Caco-2 (cell line): ENCODE measurements at regions not wholly inside any gene's neighbourhood (a gene's known extent, or its start where the extent isn't known, plus 50 kb on each side); places are given as distances from the start of the nearest gene placed in this dataset.

ENCODE experiments used
- BruUV-seq: library from RNA; stranded (reverse); fragments of 400-500 nt; replicated peaks from 2 replicates; lab custom pipeline; 2021; lab: Mats Ljungman, UMichigan
- CTCF ChIA-PET: fragments of 300-600 bp; sonication (Branson Sonifier 250); formaldehyde crosslinking; loops from one replicate; lab custom pipeline; 2022; ENCODE audit warnings: antibody characterized with exemption; lab: Charles Lee
- POLR2A ChIA-PET: fragments of 300-600 bp; sonication (Branson Sonifier 250); formaldehyde crosslinking; loops from one replicate; lab custom pipeline; 2022; ENCODE audit warnings: antibody characterized with exemption; lab: Charles Lee
- DNase-seq, 2 experiments: peaks; one replicate each; pipeline versions ENCODE4 v3.0.0 to v3.0.0-alpha.2; 2020 to 2022
- H3K27me3 ChIP-seq: replicated peaks from 2 replicates; pipeline ENCODE4 v1.6.0; 2011; ENCODE audit warnings: low read length; ENCODE audit not compliant: control insufficient read depth, insufficient read depth
- H3K36me3 ChIP-seq: 2 replicates; pipeline ENCODE4 v1.5.1; 2011; ENCODE audit warnings: low read length; ENCODE audit not compliant: control insufficient read depth, insufficient read depth
- H3K4me1 ChIP-seq: fragments of 250-450 bp; sonication (Bioruptor Pico); 2 replicates; pipeline ENCODE4 v1.5.1; 2020; ENCODE audit warnings: mild to moderate bottlenecking
- H3K4me3 ChIP-seq: 2 replicates; pipeline ENCODE4 v1.5.1; 2011; ENCODE audit warnings: low read depth, mild to moderate bottlenecking, control low read depth, low read length
- H3K9me3 ChIP-seq: fragments of 250-450 bp; sonication (Bioruptor Pico); 2 replicates; pipeline ENCODE4 v1.5.1; 2020; ENCODE audit warnings: mild to moderate bottlenecking, moderate library complexity
- H3K27ac Mint-ChIP-seq: one replicate; pipeline ENCODE4 v1.8.0; 2022; ENCODE audit warnings: mixed read lengths; ENCODE audit not compliant: unreplicated experiment
- H3K27me3 Mint-ChIP-seq: one replicate; pipeline ENCODE4 v1.8.0; 2022; ENCODE audit warnings: mixed read lengths; ENCODE audit not compliant: insufficient read depth, unreplicated experiment
- H3K36me3 Mint-ChIP-seq: one replicate; pipeline ENCODE4 v1.8.0; 2022; ENCODE audit warnings: mild to moderate bottlenecking, mixed read lengths; ENCODE audit not compliant: insufficient read depth, unreplicated experiment
- H3K4me1 Mint-ChIP-seq: one replicate; pipeline ENCODE4 v1.8.0; 2022; ENCODE audit warnings: low read depth, mixed read lengths; ENCODE audit not compliant: unreplicated experiment
- H3K4me3 Mint-ChIP-seq: one replicate; pipeline ENCODE4 v1.8.0; 2022; ENCODE audit warnings: mild to moderate bottlenecking, moderate library complexity, mixed read lengths; ENCODE audit not compliant: unreplicated experiment
- H3K9me3 Mint-ChIP-seq: one replicate; pipeline ENCODE4 v1.8.0; 2022; ENCODE audit warnings: mixed read lengths; ENCODE audit not compliant: unreplicated experiment
- intact Hi-C: fragments of 100-400 bp; cut with micrococcal nuclease; formaldehyde crosslinking; loops from one replicate; pipeline ENCODE4 v1.10.0; 2022; ENCODE audit not compliant: unreplicated experiment
- TF ChIP-seq, protein P1 (sequence below), 2 experiments: fragments of 200-600 bp in 1 of 2; IDR thresholded peaks; 1 replicate in 1 of 2; 2 replicates in 1 of 2; pipeline versions ENCODE4 v1.5.1 to v1.8.0; 2011 to 2022; ENCODE audit warnings: antibody characterized with exemption in 1 of 2, control low read depth in 1 of 2, inconsistent platforms in 1 of 2, low read depth in 1 of 2, low read length in 1 of 2, mild to moderate bottlenecking in 1 of 2, moderate library complexity in 1 of 2; ENCODE audit not compliant: insufficient read depth in 1 of 2, severe bottlenecking in 1 of 2, unreplicated experiment in 1 of 2

DNA sequence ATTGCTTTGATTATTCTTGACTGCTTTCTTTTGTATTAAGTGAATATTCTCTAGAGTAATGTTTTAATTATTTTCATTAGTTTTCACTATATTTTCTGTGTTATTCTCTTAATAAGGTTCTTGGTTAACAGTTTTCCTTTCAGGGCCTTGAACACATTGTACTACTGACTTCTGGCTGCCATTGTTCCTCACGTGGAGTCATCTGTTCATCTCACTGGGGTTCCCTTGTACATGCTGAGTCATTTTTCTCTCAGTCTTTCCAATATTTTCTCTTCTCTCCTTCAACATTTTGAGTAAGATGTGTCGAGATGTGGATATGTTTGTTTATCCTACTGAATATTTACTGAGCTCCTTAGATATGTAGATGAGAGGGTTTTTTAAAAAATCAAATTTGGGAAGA lies 400.7 kb downstream of the TCERG1L start:
- H3K36me3 Mint-ChIP-seq, result no peaks in the 10 kb centered on the region
- no peaks in the 10 kb centered on the region for H3K4me1 Mint-ChIP-seq
- Histone ChIP-seq H3K4me3 (no peak overlapping the region), H3K4me1 (no peaks in the 10 kb centered on the region), H3K27me3 (no peaks in the 10 kb centered on the region; the same call in 1 of the 2 replicates), H3K9me3 (no peaks in the 10 kb centered on the region; the same call in 1 of the 2 replicates), H3K36me3 (no peaks in the 10 kb centered on the region)
- peaks cover 2% of the 10 kb centered on the region for H3K27me3 Mint-ChIP-seq
- TF ChIP-seq, protein P1, sequence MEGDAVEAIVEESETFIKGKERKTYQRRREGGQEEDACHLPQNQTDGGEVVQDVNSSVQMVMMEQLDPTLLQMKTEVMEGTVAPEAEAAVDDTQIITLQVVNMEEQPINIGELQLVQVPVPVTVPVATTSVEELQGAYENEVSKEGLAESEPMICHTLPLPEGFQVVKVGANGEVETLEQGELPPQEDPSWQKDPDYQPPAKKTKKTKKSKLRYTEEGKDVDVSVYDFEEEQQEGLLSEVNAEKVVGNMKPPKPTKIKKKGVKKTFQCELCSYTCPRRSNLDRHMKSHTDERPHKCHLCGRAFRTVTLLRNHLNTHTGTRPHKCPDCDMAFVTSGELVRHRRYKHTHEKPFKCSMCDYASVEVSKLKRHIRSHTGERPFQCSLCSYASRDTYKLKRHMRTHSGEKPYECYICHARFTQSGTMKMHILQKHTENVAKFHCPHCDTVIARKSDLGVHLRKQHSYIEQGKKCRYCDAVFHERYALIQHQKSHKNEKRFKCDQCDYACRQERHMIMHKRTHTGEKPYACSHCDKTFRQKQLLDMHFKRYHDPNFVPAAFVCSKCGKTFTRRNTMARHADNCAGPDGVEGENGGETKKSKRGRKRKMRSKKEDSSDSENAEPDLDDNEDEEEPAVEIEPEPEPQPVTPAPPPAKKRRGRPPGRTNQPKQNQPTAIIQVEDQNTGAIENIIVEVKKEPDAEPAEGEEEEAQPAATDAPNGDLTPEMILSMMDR (IDR thresholded peaks at IDR 0.05; ENCODE audit: insufficient read depth in 1 of 2, low read depth in 1 of 2, low read length in 1 of 2, severe bottlenecking in 1 of 2, unreplicated experiment in 1 of 2), result no peak
- DNase-seq, result no peak
- BruUV-seq, result no TSS peak
- POLR2A ChIA-PET, result no interaction called here
- H3K4me3 Mint-ChIP-seq, result no peak overlapping the region
- peaks cover 34% of the 10 kb centered on the region for H3K9me3 Mint-ChIP-seq
- intact Hi-C loops, result no loop called here
- H3K27ac Mint-ChIP-seq, result no peak overlapping the region
- CTCF ChIA-PET, result no interaction called here

DNA sequence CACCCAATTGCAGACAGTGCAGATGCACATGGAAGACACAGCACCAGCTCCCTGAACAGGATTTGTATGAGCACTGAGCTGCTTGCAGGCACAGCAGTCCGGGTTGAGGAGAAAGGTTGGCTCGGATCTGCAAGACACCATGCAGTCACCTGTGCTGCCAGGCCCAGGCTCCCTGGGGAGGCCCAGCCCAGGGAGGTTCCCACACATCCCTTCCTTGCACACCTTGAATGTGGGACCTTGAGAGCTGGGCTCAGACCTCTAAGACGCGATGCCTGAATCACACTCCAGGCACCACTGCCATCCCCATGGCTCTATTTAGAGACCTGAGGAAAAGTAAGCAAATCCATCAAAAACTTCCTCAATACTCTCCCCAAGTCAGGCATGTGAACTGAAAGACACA lies 397.7 kb downstream of the TCERG1L start:
- CTCF ChIA-PET, result no interaction called here
- no peak for DNase-seq
- Histone ChIP-seq H3K9me3 (no peaks in the 10 kb centered on the region; the same call in 1 of the 2 replicates), H3K27me3 (no peaks in the 10 kb centered on the region), H3K36me3 (no peaks in the 10 kb centered on the region), H3K4me3 (no peak overlapping the region), H3K4me1 (no peaks in the 10 kb centered on the region)
- TF ChIP-seq, protein P1 (IDR thresholded peaks at IDR 0.05; ENCODE audit: insufficient read depth in 1 of 2, low read depth in 1 of 2, low read length in 1 of 2, severe bottlenecking in 1 of 2, unreplicated experiment in 1 of 2), result no peak
- POLR2A ChIA-PET, result no interaction called here
- H3K4me3 Mint-ChIP-seq, result no peak overlapping the region
- H3K36me3 Mint-ChIP-seq, result no peaks in the 10 kb centered on the region
- peaks cover 44% of the 10 kb centered on the region for H3K9me3 Mint-ChIP-seq
- no peak overlapping the region for H3K27ac Mint-ChIP-seq
- BruUV-seq, result no TSS peak
- H3K27me3 Mint-ChIP-seq, result no peaks in the 10 kb centered on the region
- H3K4me1 Mint-ChIP-seq, result no peaks in the 10 kb centered on the region
- intact Hi-C loops, result no loop called here

DNA sequence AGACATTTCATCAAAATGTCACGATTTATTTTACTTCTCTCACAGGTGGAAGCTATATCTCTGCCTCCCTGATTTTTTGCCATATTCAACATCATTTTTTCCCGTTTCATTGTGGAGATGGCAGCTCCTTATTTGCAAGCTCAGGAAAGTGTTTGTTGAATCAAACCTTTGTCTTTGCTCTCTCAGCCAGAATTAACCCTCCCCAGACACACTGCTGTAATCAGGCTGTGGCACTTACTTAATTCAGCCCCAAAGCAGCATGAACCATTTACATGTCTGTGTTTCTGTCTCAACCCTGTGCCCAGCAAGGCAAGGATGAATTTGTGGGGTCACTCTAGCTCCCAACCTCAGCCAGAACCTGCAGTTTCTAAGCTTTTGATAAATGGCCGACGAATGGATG lies 397.2 kb downstream of the TCERG1L start:
- Mint-ChIP-seq H3K4me3 (no peak overlapping the region), H3K4me1 (no peaks in the 10 kb centered on the region), H3K9me3 (peaks cover 45% of the 10 kb centered on the region), H3K27me3 (no peaks in the 10 kb centered on the region), H3K36me3 (no peaks in the 10 kb centered on the region), H3K27ac (no peak overlapping the region)
- Histone ChIP-seq H3K4me3 (no peak overlapping the region), H3K36me3 (no peaks in the 10 kb centered on the region), H3K9me3 (no peaks in the 10 kb centered on the region; the same call in 1 of the 2 replicates), H3K27me3 (no peaks in the 10 kb centered on the region), H3K4me1 (no peaks in the 10 kb centered on the region)
- no peak for DNase-seq
- ChIA-PET POLR2A (no interaction called here), CTCF (no interaction called here)
- intact Hi-C loops, result no loop called here
- TF ChIP-seq, protein P1 (IDR thresholded peaks at IDR 0.05; ENCODE audit: insufficient read depth in 1 of 2, low read depth in 1 of 2, low read length in 1 of 2, severe bottlenecking in 1 of 2, unreplicated experiment in 1 of 2), result no peak
- no TSS peak for BruUV-seq
